ENCODE measurements at regions not wholly inside any gene's neighbourhood (a gene's known extent, or its start where the extent isn't known, plus 50 kb on each side); places are given as distances from the start of the nearest gene placed in this dataset.
"Not testable (repeated sequence)": the region's sequence is repeated elsewhere in the genome, so short reads cannot be mapped to it uniquely, and the experiment has no call there.

- no peak for DNase-seq (ENCODE audit: low read depth)
Observed at GRCh38 chr2:239819974-239820555, 205.1 kb downstream of the NDUFA10 start.

- DNase-seq (ENCODE audit: low read depth), result peak; percentile 27
Observed at GRCh38 chr2:239819091-239819973, 205.8 kb downstream of the NDUFA10 start.

GRCh38 chr2:239818531-239819011, 206.6 kb downstream of the NDUFA10 start:
- no peak for DNase-seq (ENCODE audit: low read depth)

- no peak for DNase-seq (ENCODE audit: low read depth)
Observed at GRCh38 chr2:239818086-239818485, 207.1 kb downstream of the NDUFA10 start.

GRCh38 chr2:239817468-239818031, 207.6 kb downstream of the NDUFA10 start:
- DNase-seq (ENCODE audit: low read depth), result not testable (repeated sequence)

GRCh38 chr2:239816576-239817467, 208.3 kb downstream of the NDUFA10 start:
- DNase-seq (ENCODE audit: low read depth), result no peak

- no peak for DNase-seq (ENCODE audit: low read depth)
Observed at GRCh38 chr2:239815671-239816070, 209.5 kb downstream of the NDUFA10 start.

GRCh38 chr2:239814861-239815601, 210.1 kb downstream of the NDUFA10 start:
- no peak for DNase-seq (ENCODE audit: low read depth)

- peak; percentile 4 for DNase-seq (ENCODE audit: low read depth)
Observed at GRCh38 chr2:239814116-239814860, 210.9 kb downstream of the NDUFA10 start.

- no peak for DNase-seq (ENCODE audit: low read depth)
Observed at GRCh38 chr2:239813261-239814115, 211.7 kb downstream of the NDUFA10 start.

- no peak for DNase-seq (ENCODE audit: low read depth)
Observed at GRCh38 chr2:239811806-239812560, 213.2 kb downstream of the NDUFA10 start.

GRCh38 chr2:239811111-239811781, 213.9 kb downstream of the NDUFA10 start:
- DNase-seq (ENCODE audit: low read depth), result no peak

GRCh38 chr2:239809391-239809790, 215.8 kb downstream of the NDUFA10 start:
- no peak for DNase-seq (ENCODE audit: low read depth)

GRCh38 chr2:239807568-239807967, 217.6 kb downstream of the NDUFA10 start:
- DNase-seq (ENCODE audit: low read depth), result no peak

GRCh38 chr2:239806758-239807434, 218.2 kb downstream of the NDUFA10 start:
- no peak for DNase-seq (ENCODE audit: low read depth)

- no peak for DNase-seq (ENCODE audit: low read depth)
Observed at GRCh38 chr2:239806276-239806675, 218.9 kb downstream of the NDUFA10 start.

GRCh38 chr2:239805414-239805813, 219.7 kb downstream of the NDUFA10 start:
- DNase-seq (ENCODE audit: low read depth), result no peak

- no peak for DNase-seq (ENCODE audit: low read depth)
Observed at GRCh38 chr2:239805043-239805329, 220.2 kb downstream of the NDUFA10 start.
